HCT116 (cell line): ENCODE measurements at regions not wholly inside any gene's neighbourhood (a gene's known extent, or its start where the extent isn't known, plus 50 kb on each side); places are given as distances from the start of the nearest gene placed in this dataset.

Experiments
- ATAC-seq: fragments of 200-7000 bp; cut with Tn5 transposase; 2 replicates; pipeline ENCODE4 v1.9.1; 2020; ENCODE audit warnings: mild to moderate bottlenecking, moderate library complexity
- BruUV-seq: library from RNA; stranded (reverse); fragments of 400-500 nt; replicated peaks from 2 replicates; lab custom pipeline; 2021; lab: Mats Ljungman, UMichigan
- CTCF ChIA-PET: fragments of 300-600 bp; sonication (Branson Sonifier 250); formaldehyde crosslinking; loops from one replicate; lab custom pipeline; 2021; ENCODE audit warnings: antibody characterized with exemption; lab: Charles Lee
- POLR2A ChIA-PET: fragments of 300-600, 350-600 bp; sonication (Branson Sonifier 250); formaldehyde crosslinking; loops from one replicate; lab custom pipeline; 2021; ENCODE audit warnings: antibody characterized with exemption; lab: Charles Lee
- RAD21 ChIA-PET, 2 experiments: fragments of 300-600 bp; sonication (Branson Sonifier 250); formaldehyde crosslinking; loops; one replicate each; lab custom pipeline; 2023; ENCODE audit warnings: low total read pairs in 2 of 2; ENCODE audit not compliant: uncharacterized antibody in 2 of 2, unreplicated experiment in 2 of 2, low non-redundant PET in 1 of 2; lab: Charles Lee
- DNase-seq: peaks from one replicate; pipeline ENCODE4 v3.0.0-alpha.2; 2010; ENCODE audit warnings: low read depth, low spot score
- H2AFZ ChIP-seq: fragments of 200-600 bp; shearing (Covaris generic), sonication (generic); 2 replicates; pipeline ENCODE4 v1.6.1; 2017; ENCODE audit warnings: low read depth, mixed run types, mixed read lengths, antibody characterized with exemption, low read length; ENCODE audit not compliant: poor library complexity, severe bottlenecking
- H3K27ac ChIP-seq: 2 replicates; pipeline ENCODE4 v1.5.1; 2012; ENCODE audit warnings: low read depth, low read length
- H3K27me3 ChIP-seq: fragments of 200-600 bp; sonication (generic); 2 replicates; pipeline ENCODE4 v1.6.1; 2016; ENCODE audit warnings: mixed run types, low read length, mixed read lengths; ENCODE audit not compliant: insufficient read depth
- H3K36me3 ChIP-seq, 2 experiments: fragments of 200-500 bp in 1 of 2; fragments of 200-600 bp in 1 of 2; sonication (Bioruptor generic) in 1 of 2; sonication (generic) in 1 of 2; 2 replicates each; pipeline versions ENCODE4 v1.5.1 to v1.6.1; 2014 to 2016; ENCODE audit warnings: low read length in 2 of 2, inconsistent platforms in 1 of 2, mixed read lengths in 1 of 2, mixed run types in 1 of 2; ENCODE audit not compliant: insufficient read depth in 2 of 2, control insufficient read depth in 1 of 2
- H3K4me1 ChIP-seq, 2 experiments: fragments of 200-600 bp in 1 of 2; sonication (generic) in 1 of 2; 2 replicates each; pipeline versions ENCODE4 v1.5.1 to v1.6.1; 2012 to 2017; ENCODE audit warnings: low read length in 2 of 2, inconsistent platforms in 1 of 2, mild to moderate bottlenecking in 1 of 2, mixed read lengths in 1 of 2, mixed run types in 1 of 2, moderate library complexity in 1 of 2; ENCODE audit not compliant: insufficient read depth in 2 of 2, control insufficient read depth in 1 of 2
- H3K4me2 ChIP-seq: fragments of 200-600 bp; sonication (generic); 2 replicates; pipeline ENCODE4 v1.6.1; 2017; ENCODE audit warnings: mixed run types, low read length, mixed read lengths
- H3K4me3 ChIP-seq, 2 experiments: fragments of 200-600 bp in 1 of 2; sonication (generic) in 1 of 2; replicated peaks in 1 of 2; 2 replicates each; pipeline ENCODE4 v1.5.1; 2011 to 2016; ENCODE audit warnings: low read length in 2 of 2, control low read depth in 1 of 2, low read depth in 1 of 2, mild to moderate bottlenecking in 1 of 2, mixed read lengths in 1 of 2, mixed run types in 1 of 2
- H3K79me2 ChIP-seq: fragments of 200-600 bp; sonication (generic); 2 replicates; pipeline ENCODE4 v1.6.1; 2017; ENCODE audit warnings: mild to moderate bottlenecking, mixed run types, low read length, moderate library complexity, mixed read lengths; ENCODE audit not compliant: insufficient read depth
- H3K9ac ChIP-seq: fragments of 200-600 bp; sonication (generic); 2 replicates; pipeline ENCODE4 v1.6.1; 2016; ENCODE audit warnings: low read length, mixed read lengths
- H3K9me2 ChIP-seq: fragments of 200-600 bp; sonication (generic), shearing (Covaris generic); 2 replicates; pipeline ENCODE4 v1.6.1; 2017; ENCODE audit warnings: mixed run types, mild to moderate bottlenecking, moderate library complexity; ENCODE audit not compliant: insufficient read depth
- H3K9me3 ChIP-seq, 2 experiments: fragments of 200-500 bp in 1 of 2; fragments of 200-600 bp in 1 of 2; sonication (Bioruptor generic) in 1 of 2; sonication (generic) in 1 of 2; 2 replicates each; pipeline ENCODE4 v1.6.1; 2014 to 2017; ENCODE audit warnings: low read length in 2 of 2, mixed read lengths in 2 of 2, inconsistent platforms in 1 of 2, low read depth in 1 of 2, mild to moderate bottlenecking in 1 of 2, mixed run types in 1 of 2, moderate library complexity in 1 of 2; ENCODE audit not compliant: control insufficient read depth in 1 of 2, insufficient read depth in 1 of 2
- H4K20me1 ChIP-seq: fragments of 200-600 bp; sonication (generic), shearing (Covaris generic); 2 replicates; pipeline ENCODE4 v1.6.1; 2017; ENCODE audit warnings: mixed run types, mild to moderate bottlenecking, moderate library complexity; ENCODE audit not compliant: insufficient read depth
- ATF3 ChIP-seq: IDR thresholded peaks from 2 replicates; pipeline ENCODE4 v1.6.1; 2012
- CBX3 ChIP-seq: IDR thresholded peaks from 2 replicates; pipeline ENCODE4 v1.6.1; 2012; ENCODE audit warnings: low read depth
- CEBPB ChIP-seq: IDR thresholded peaks from 2 replicates; pipeline ENCODE4 v1.6.1; 2012; ENCODE audit warnings: low read depth
- CTCF ChIP-seq, 3 experiments: fragments of 200-600 bp in 1 of 3; sonication (generic) in 1 of 3; IDR thresholded peaks in 2 of 3; conservative IDR thresholded peaks in 1 of 3; 2 replicates each; pipeline ENCODE4 v1.5.1; 2012 to 2017; ENCODE audit warnings: low read depth in 2 of 3, low read length in 2 of 3, antibody characterized with exemption in 1 of 3, borderline replicate concordance in 1 of 3, control low read depth in 1 of 3, mild to moderate bottlenecking in 1 of 3, mixed read lengths in 1 of 3, mixed run types in 1 of 3, moderate library complexity in 1 of 3; ENCODE audit not compliant: insufficient read depth in 1 of 3
- ELF1 ChIP-seq: IDR thresholded peaks from 2 replicates; pipeline ENCODE4 v1.6.1; 2012; ENCODE audit warnings: low read depth, borderline replicate concordance
- EZH2phosphoT487 ChIP-seq: fragments of 200-600 bp; IDR thresholded peaks from 2 replicates; pipeline ENCODE4 v1.6.1; 2018; ENCODE audit warnings: antibody characterized with exemption, borderline replicate concordance
- FOSL1 ChIP-seq: IDR thresholded peaks from 2 replicates; pipeline ENCODE4 v1.6.1; 2012; ENCODE audit warnings: low read depth
- POLR2AphosphoS5 ChIP-seq: IDR thresholded peaks from 2 replicates; pipeline ENCODE4 v1.6.1; 2011; ENCODE audit warnings: mild to moderate bottlenecking, low read depth, low read length, moderate library complexity
- RAD21 ChIP-seq: IDR thresholded peaks from 2 replicates; pipeline ENCODE4 v1.6.1; 2012; ENCODE audit warnings: low read depth, mild to moderate bottlenecking
- REST ChIP-seq: IDR thresholded peaks from 2 replicates; pipeline ENCODE4 v1.6.1; 2012; ENCODE audit warnings: low read depth
- SP1 ChIP-seq: IDR thresholded peaks from 2 replicates; pipeline ENCODE4 v1.6.1; 2012; ENCODE audit warnings: low read depth
- YY1 ChIP-seq: IDR thresholded peaks from 2 replicates; pipeline ENCODE4 v1.6.1; 2011; ENCODE audit warnings: low read length, low read depth, moderate library complexity, mild to moderate bottlenecking; ENCODE audit not compliant: insufficient replicate concordance; ENCODE audit errors: extremely low read depth
- ZFX ChIP-seq: fragments of 450-650 bp; IDR thresholded peaks from 2 replicates; pipeline ENCODE4 v1.6.1; 2017
- ZNF274 ChIP-seq: fragments of 200-500 bp; sonication (Bioruptor generic); IDR thresholded peaks from 2 replicates; pipeline ENCODE4 v1.6.1; 2014; ENCODE audit warnings: mild to moderate bottlenecking, low read depth, low read length, inconsistent platforms
- intact Hi-C: fragments of 100-400 bp; cut with micrococcal nuclease; formaldehyde crosslinking; loops from 2 replicates; pipeline ENCODE4 v1.10.0; 2022

- no peak for DNase-seq
- TF ChIP-seq POLR2AphosphoS5 (no peak), SP1 (no peak), EZH2phosphoT487 (no peak), ZFX (no peak), CTCF (IDR thresholded peaks at IDR 0.05 in 2 of 3, conservative IDR thresholded peaks at IDR 0.05 in 1 of 3; ENCODE audit: borderline replicate concordance in 1 of 3, insufficient read depth in 1 of 3, low read depth in 2 of 3, low read length in 2 of 3) (no peak)
- H3K4me2 ChIP-seq: no peak overlapping the region
- POLR2A ChIA-PET: no interaction called here
- H3K4me1 ChIP-seq: no peaks in the 10 kb centered on the region
- no peak for ATAC-seq
- H3K36me3 ChIP-seq: no peaks in the 10 kb centered on the region
- no peak overlapping the region for H2AFZ ChIP-seq
- no peak overlapping the region for H3K9ac ChIP-seq
- no peak overlapping the region for H3K27ac ChIP-seq
- intact Hi-C loops: no loop called here
- no peak overlapping the region for H3K4me3 ChIP-seq
- BruUV-seq: no TSS peak
- no peaks in the 10 kb centered on the region for H4K20me1 ChIP-seq
- peaks cover 0 to 4% of the 10 kb centered on the region in 2 experiments; a peak in 1 of 4 replicates for H3K9me3 ChIP-seq
- no peaks in the 10 kb centered on the region for H3K9me2 ChIP-seq
- H3K27me3 ChIP-seq: no peaks in the 10 kb centered on the region
- CTCF ChIA-PET: no interaction called here
- no peaks in the 10 kb centered on the region for H3K79me2 ChIP-seq
- RAD21 ChIA-PET: no interaction called here
Measured at GRCh38 chr5:17426104-17426749, 71.8 kb upstream of the TAF11L2 start.

GRCh38 chr5:17428176-17428800 lies 69.7 kb upstream of the TAF11L2 start:
- no peaks in the 10 kb centered on the region for H3K4me1 ChIP-seq
- ChIA-PET POLR2A (no interaction called here), CTCF (no interaction called here), RAD21 (no interaction called here)
- H3K9me3 ChIP-seq: peaks cover 0 to 4% of the 10 kb centered on the region in 2 experiments; a peak in 1 of 4 replicates
- no peak overlapping the region for H3K4me2 ChIP-seq
- H2AFZ ChIP-seq: no peak overlapping the region
- no peak for ATAC-seq
- H3K9me2 ChIP-seq: no peaks in the 10 kb centered on the region
- no peak for DNase-seq
- no peak overlapping the region for H3K27ac ChIP-seq
- no peaks in the 10 kb centered on the region for H4K20me1 ChIP-seq
- no peaks in the 10 kb centered on the region for H3K27me3 ChIP-seq
- intact Hi-C loops: no loop called here
- no peak overlapping the region for H3K9ac ChIP-seq
- no peaks in the 10 kb centered on the region for H3K79me2 ChIP-seq
- no peak overlapping the region for H3K4me3 ChIP-seq
- BruUV-seq: no TSS peak
- no peaks in the 10 kb centered on the region for H3K36me3 ChIP-seq
- TF ChIP-seq REST (no peak), RAD21 (no peak), FOSL1 (no peak), ATF3 (no peak), ZNF274 (no peak), YY1 (no peak), ELF1 (no peak), CBX3 (no peak), CEBPB (no peak), POLR2AphosphoS5 (no peak), SP1 (no peak)
